Heart left ventricle (tissue), 16 donors: ENCODE measurements at regions not wholly inside any gene's neighbourhood (a gene's known extent, or its start where the extent isn't known, plus 50 kb on each side); places are given as distances from the start of the nearest gene placed in this dataset.
A peak's percentile ranks its signal among the peaks of the same experiment; 100 is the strongest.

Source experiments
- ATAC-seq, 4 donors: fragments of 200-7000 bp; cut with Tn5 transposase; one replicate each; pipeline ENCODE4 v1.9.1; 2020 to 2022; ENCODE audit warnings: moderate library complexity in 4 of 4, mild to moderate bottlenecking in 3 of 4, moderate number of reproducible peaks in 1 of 4
- DNase-seq, 5 donors: peaks; one replicate each; pipeline ENCODE4 v3.0.0-alpha.2; 2020
- H3K27ac ChIP-seq, 12 donors: fragments of 200-600 bp; sonication (generic) in 4 of 12; one replicate each; pipeline versions ENCODE4 v1.5.0 to v1.8.0; 2016 to 2022; ENCODE audit warnings: mild to moderate bottlenecking in 2 of 12
- H3K27me3 ChIP-seq, 9 donors: fragments of 200-600 bp; sonication (generic) in 2 of 9; one replicate each; pipeline versions ENCODE4 v1.5.1 to v1.8.0; 2016 to 2022; ENCODE audit warnings: mild to moderate bottlenecking in 3 of 9
- H3K36me3 ChIP-seq, 9 donors: fragments of 200-600 bp; sonication (generic) in 2 of 9; one replicate each; pipeline versions ENCODE4 v1.5.0 to v1.8.0; 2018 to 2022; ENCODE audit warnings: mild to moderate bottlenecking in 2 of 9
- H3K4me1 ChIP-seq, 12 donors: fragments of 200-600 bp; sonication (generic) in 4 of 12; one replicate each; pipeline versions ENCODE4 v1.5.0 to v1.8.0; 2016 to 2022; ENCODE audit warnings: mild to moderate bottlenecking in 3 of 12
- H3K4me3 ChIP-seq, 12 donors: fragments of 200-600 bp; sonication (generic) in 4 of 12; one replicate each; pipeline versions ENCODE4 v1.5.0 to v1.8.0; 2017 to 2022; ENCODE audit warnings: mild to moderate bottlenecking in 9 of 12, moderate library complexity in 4 of 12
- H3K9me3 ChIP-seq, 12 donors: fragments of 200-600 bp; sonication (generic) in 4 of 12; one replicate each; pipeline versions ENCODE4 v1.5.0 to v1.8.0; 2016 to 2022; ENCODE audit warnings: mild to moderate bottlenecking in 1 of 12
- POLR2A ChIP-seq, 2 donors: fragments of 450-650 bp; IDR thresholded peaks; one replicate each; pipeline ENCODE4 v1.6.1; 2017; ENCODE audit warnings: antibody characterized with exemption in 2 of 2, mild to moderate bottlenecking in 2 of 2, moderate library complexity in 2 of 2
- WGBS, 4 donors: extraction: QIAGEN DNeasy Blood & Tissue Kit in 2 of 4; methylation state at CpG; one replicate each; pipeline versions ENCODE4 v1.1.5 to v1.1.7; 2013 to 2018; 5-methylcytosine and 5-hydroxymethylcytosine counted together
- intact Hi-C, 10 donors: fragments of 100-400 bp; cut with DNase I; formaldehyde crosslinking; loops; one replicate each; pipeline versions ENCODE4 v1.11.1 to v1.14.2; 2022
- TF ChIP-seq, protein P1 (sequence below), 12 donors: fragments of 200-600 bp; sonication (generic) in 4 of 12; IDR thresholded peaks; one replicate each; pipeline versions ENCODE4 v1.5.0 to v1.8.0; 2018 to 2022; ENCODE audit warnings: antibody characterized with exemption in 12 of 12, mild to moderate bottlenecking in 5 of 12
- donor health status: ischemic (EF 13 %, LVEDD 7.1; RV severe dilation, severe dysfunction).
- donor health status: healthy with polysubstance abuse.
- donor health status: DM: no; HTN: yes; CAD: no.
- donor health status: DM: no; HTN: no; CAD: no.
- donor health status: ischemic (EF 25% LVEDD 6.9; RV normal size, moderate dysfunction).
- donor health status: ischemic (EF 25% LVEDD 5.7; RV mildly dilated, moderate dysfunction).
- donor health status: healthy.
- donor health status: DM: yes; HTN: yes; CAD: no.
- donor health status: ischemic (EF 35%, LVEDD 5.7; RV mildly dilated, moderate dysfunction).
- donor health status: nonischemic (EF 11% LVEDD 7.7; RV severe dilation, severe dysfunction).
- donor health status: DM: yes; HTN: yes; CAD: no.
- donor health status: PGD.
- donor health status: ischemic (EF 29% LVEDD 5.4; RV normal size, mild dysfunction).
- donor health status: nonischemic (EF 23%, LVEDD 6.1; RV moderate dilation, normal function).

DNA sequence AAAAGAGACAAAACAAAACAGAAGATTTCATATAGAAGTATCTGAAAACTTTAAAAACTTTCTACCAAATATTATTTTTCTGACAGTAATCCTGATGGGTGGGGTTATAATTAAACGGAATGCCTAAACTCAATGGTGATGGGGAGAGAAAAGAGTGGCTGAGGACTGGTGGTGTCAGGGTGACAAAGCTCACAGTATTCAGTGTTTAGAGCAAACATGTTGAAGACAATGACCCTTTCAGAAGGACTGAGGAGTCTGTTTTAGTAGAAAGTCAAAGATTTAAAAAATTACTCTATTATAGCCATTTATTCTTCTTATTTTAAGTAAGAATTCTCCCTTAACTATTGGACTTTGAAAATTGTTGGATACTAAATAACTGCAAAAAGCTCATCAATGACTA, 1144.0 kb downstream of the TAF11L14 start:
- H3K4me1 ChIP-seq, result no peaks in the 10 kb centered on the region
- no peak overlapping the region for H3K4me3 ChIP-seq
- no peak overlapping the region for H3K27ac ChIP-seq
- H3K36me3 ChIP-seq, result no peaks in the 10 kb centered on the region
- intact Hi-C loops, result no loop called here
- no peak for ATAC-seq
- H3K27me3 ChIP-seq, result no peaks in the 10 kb centered on the region
- WGBS, 4 donors, result 70 to 81% (median 74%) methylated on average over 1 of the region's 1 CpG
- no peak for DNase-seq
- TF ChIP-seq, protein P1, sequence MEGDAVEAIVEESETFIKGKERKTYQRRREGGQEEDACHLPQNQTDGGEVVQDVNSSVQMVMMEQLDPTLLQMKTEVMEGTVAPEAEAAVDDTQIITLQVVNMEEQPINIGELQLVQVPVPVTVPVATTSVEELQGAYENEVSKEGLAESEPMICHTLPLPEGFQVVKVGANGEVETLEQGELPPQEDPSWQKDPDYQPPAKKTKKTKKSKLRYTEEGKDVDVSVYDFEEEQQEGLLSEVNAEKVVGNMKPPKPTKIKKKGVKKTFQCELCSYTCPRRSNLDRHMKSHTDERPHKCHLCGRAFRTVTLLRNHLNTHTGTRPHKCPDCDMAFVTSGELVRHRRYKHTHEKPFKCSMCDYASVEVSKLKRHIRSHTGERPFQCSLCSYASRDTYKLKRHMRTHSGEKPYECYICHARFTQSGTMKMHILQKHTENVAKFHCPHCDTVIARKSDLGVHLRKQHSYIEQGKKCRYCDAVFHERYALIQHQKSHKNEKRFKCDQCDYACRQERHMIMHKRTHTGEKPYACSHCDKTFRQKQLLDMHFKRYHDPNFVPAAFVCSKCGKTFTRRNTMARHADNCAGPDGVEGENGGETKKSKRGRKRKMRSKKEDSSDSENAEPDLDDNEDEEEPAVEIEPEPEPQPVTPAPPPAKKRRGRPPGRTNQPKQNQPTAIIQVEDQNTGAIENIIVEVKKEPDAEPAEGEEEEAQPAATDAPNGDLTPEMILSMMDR (IDR thresholded peaks at IDR 0.05), result no peak
- TF ChIP-seq POLR2A (IDR thresholded peaks at IDR 0.05), result no peak
- H3K9me3 ChIP-seq, result peaks cover 0 to 19% (median 0%) of the 10 kb centered on the region in 12 donors

DNA sequence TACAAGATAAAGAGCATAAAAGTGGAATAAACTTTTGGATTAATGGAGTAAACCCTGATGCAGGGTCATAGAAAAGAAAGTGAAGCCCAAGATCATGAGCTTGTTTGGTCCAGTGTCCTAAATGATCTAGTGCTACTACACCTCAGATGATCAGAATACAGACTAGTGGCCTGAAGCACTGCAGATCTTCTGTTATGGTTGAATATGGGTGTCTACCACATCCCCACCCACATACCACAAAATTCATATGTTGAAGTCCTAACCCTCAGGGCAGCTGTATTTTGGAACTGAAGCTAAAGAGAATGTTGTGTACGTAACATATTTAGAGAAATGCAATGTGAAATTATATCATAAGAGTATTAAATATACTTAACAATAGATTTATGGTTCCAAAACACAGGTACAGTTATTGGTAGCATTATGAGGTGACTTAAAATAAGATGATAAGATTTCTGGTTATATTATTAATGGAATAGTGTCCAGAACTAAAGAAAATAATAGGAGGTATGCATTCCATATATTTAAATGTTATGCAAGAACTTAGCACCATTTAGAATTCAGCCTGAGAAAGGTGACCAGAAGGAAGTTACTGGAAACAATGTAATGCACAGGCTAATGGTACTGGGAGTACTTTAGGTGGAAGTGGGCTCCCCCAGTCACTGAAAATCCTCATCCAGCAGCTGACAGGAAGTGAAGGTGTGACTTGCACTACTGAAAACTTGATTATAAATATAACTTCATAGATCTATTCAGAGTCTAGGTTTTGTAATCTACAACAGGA, 1155.1 kb downstream of the TAF11L14 start:
- WGBS, 4 donors, result 85 to 90% (median 86%) methylated on average over 1 of the region's 1 CpG
- Histone ChIP-seq H3K27ac (no peak overlapping the region), H3K27me3 (no peaks in the 10 kb centered on the region), H3K4me1 (no peaks in the 10 kb centered on the region), H3K36me3 (no peaks in the 10 kb centered on the region), H3K4me3 (no peak overlapping the region), H3K9me3 (no peaks in the 10 kb centered on the region)
- TF ChIP-seq, protein P1 (IDR thresholded peaks at IDR 0.05), result no peak
- no peak for TF ChIP-seq POLR2A (IDR thresholded peaks at IDR 0.05)
- intact Hi-C loops, result no loop called here
- no peak for DNase-seq
- no peak for ATAC-seq

DNA sequence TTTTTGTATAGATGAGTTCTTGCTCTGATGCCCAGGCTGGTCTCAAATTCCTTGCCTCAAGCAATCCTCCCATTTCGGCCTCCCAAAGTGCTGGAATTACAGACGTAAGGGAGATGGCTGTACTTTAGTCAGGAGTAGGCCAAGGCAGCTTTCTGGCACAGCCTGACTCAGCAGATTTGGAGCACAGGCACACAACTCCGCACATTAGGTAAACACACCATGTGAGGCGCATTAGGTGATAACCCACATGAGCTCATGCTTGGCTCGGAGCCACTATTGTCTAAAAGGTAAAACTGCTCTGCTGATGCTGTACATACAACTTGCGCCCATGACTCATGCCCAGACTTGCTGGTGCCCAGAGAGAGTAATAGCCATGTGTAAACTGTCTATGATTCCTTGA, 1157.9 kb downstream of the TAF11L14 start:
- Histone ChIP-seq H3K9me3 (no peaks in the 10 kb centered on the region), H3K27me3 (no peaks in the 10 kb centered on the region), H3K36me3 (no peaks in the 10 kb centered on the region), H3K27ac (no peak overlapping the region), H3K4me3 (no peak overlapping the region), H3K4me1 (no peaks in the 10 kb centered on the region)
- DNase-seq, result peak in 1 of 5 donors; percentile 22
- 77 to 84% (median 80%) methylated on average over 6 of the region's 6 CpGs for whole genome bisulfite sequencing, 4 donors
- intact Hi-C loops, result no loop called here
- TF ChIP-seq, protein P1 (IDR thresholded peaks at IDR 0.05), result no peak
- no peak for TF ChIP-seq POLR2A (IDR thresholded peaks at IDR 0.05)
- no peak for ATAC-seq

DNA sequence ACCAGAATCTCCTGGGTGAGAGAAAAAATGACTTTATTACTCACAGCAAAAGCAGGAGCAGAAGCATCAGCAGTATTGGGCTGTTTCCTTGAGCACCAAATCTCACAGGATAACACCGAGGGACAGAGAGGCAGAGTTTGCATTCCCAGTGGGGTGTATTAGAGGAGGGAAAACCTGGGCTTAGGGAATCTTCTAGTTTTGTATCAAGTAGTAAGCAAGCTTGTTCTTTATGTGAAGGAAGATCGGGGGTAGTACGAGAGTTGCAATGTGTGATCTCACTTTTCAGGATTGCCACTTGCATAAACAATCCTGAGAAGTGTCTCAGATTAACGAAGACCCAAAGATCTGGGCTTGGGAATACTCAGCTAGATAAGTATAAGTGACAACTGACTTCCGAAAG, 1163.0 kb downstream of the TAF11L14 start:
- Histone ChIP-seq H3K4me3 (no peak overlapping the region), H3K27me3 (no peaks in the 10 kb centered on the region), H3K4me1 (no peaks in the 10 kb centered on the region), H3K9me3 (no peaks in the 10 kb centered on the region), H3K27ac (no peak overlapping the region), H3K36me3 (no peaks in the 10 kb centered on the region)
- no peak for DNase-seq
- 28 to 34% (median 30%) methylated on average over 5 of the region's 5 CpGs for WGBS, 4 donors
- TF ChIP-seq, protein P1 (IDR thresholded peaks at IDR 0.05), result no peak
- TF ChIP-seq POLR2A (IDR thresholded peaks at IDR 0.05), result no peak
- ATAC-seq, result no peak
- intact Hi-C loops, result no loop called here
